Calu3 (cell line): ENCODE measurements at regions not wholly inside any gene's neighbourhood (a gene's known extent, or its start where the extent isn't known, plus 50 kb on each side); places are given as distances from the start of the nearest gene placed in this dataset.

Source experiments
- BruUV-seq: library from RNA; stranded (reverse); fragments of 400-500 nt; replicated peaks from 2 replicates; lab custom pipeline; 2021; lab: Mats Ljungman, UMichigan
- CTCF ChIA-PET: fragments of 300-600 bp; sonication (Branson Sonifier 250); formaldehyde crosslinking; loops from one replicate; lab custom pipeline; 2022; ENCODE audit warnings: antibody characterized with exemption; lab: Charles Lee
- DNase-seq: peaks from one replicate; pipeline ENCODE4 v3.0.0; 2022
- H3K27ac Mint-ChIP-seq: one replicate; pipeline ENCODE4 v1.8.0; 2022; ENCODE audit warnings: mixed read lengths; ENCODE audit not compliant: unreplicated experiment
- H3K27me3 Mint-ChIP-seq: one replicate; pipeline ENCODE4 v1.8.0; 2022; ENCODE audit warnings: mixed read lengths; ENCODE audit not compliant: unreplicated experiment
- H3K36me3 Mint-ChIP-seq: one replicate; pipeline ENCODE4 v1.8.0; 2022; ENCODE audit warnings: mild to moderate bottlenecking, moderate library complexity, mixed read lengths; ENCODE audit not compliant: insufficient read depth, unreplicated experiment
- H3K4me1 Mint-ChIP-seq: one replicate; pipeline ENCODE4 v1.8.0; 2022; ENCODE audit warnings: mild to moderate bottlenecking, low read depth, mixed read lengths; ENCODE audit not compliant: unreplicated experiment
- H3K4me3 Mint-ChIP-seq: one replicate; pipeline ENCODE4 v1.8.0; 2022; ENCODE audit warnings: mild to moderate bottlenecking, low read depth, moderate library complexity, mixed read lengths; ENCODE audit not compliant: unreplicated experiment
- H3K9me3 Mint-ChIP-seq: one replicate; pipeline ENCODE4 v1.8.0; 2022; ENCODE audit warnings: low read depth, mixed read lengths; ENCODE audit not compliant: unreplicated experiment
- CTCF ChIP-seq: fragments of 200-600 bp; IDR thresholded peaks from one replicate; pipeline ENCODE4 v1.8.0; 2022; ENCODE audit warnings: antibody characterized with exemption; ENCODE audit not compliant: unreplicated experiment
- intact Hi-C: fragments of 100-400 bp; cut with micrococcal nuclease; formaldehyde crosslinking; loops from one replicate; pipeline ENCODE4 v1.10.0; 2022; ENCODE audit not compliant: unreplicated experiment

- CTCF ChIA-PET: interaction anchor here (0.6 to 0.7 kb wide), 4 partner anchors 185 to 849 kb away, joined by 3 to 6 read pairs (median 4); no protein-coding TSS in a partner anchor
- no TSS peak for BruUV-seq
- Mint-ChIP-seq H3K9me3 (peaks cover 6% of the 10 kb centered on the region), H3K36me3 (no peaks in the 10 kb centered on the region), H3K4me1 (peaks cover 29% of the 10 kb centered on the region), H3K4me3 (no peak overlapping the region), H3K27ac (no peak overlapping the region), H3K27me3 (no peaks in the 10 kb centered on the region)
- peak; percentile 11 for DNase-seq
- intact Hi-C loops: no loop called here
- TF ChIP-seq CTCF: no peak
Observed at GRCh38 chr3:193078996-193079753, 161.5 kb upstream of the MB21D2 start.

GRCh38 chr3:193080821-193081365 is 160.1 kb upstream of the PLAAT1 start:
- Mint-ChIP-seq H3K9me3 (peaks cover 6% of the 10 kb centered on the region), H3K4me1 (peaks cover 21% of the 10 kb centered on the region), H3K36me3 (no peaks in the 10 kb centered on the region), H3K4me3 (no peak overlapping the region), H3K27me3 (no peaks in the 10 kb centered on the region), H3K27ac (no peak overlapping the region)
- intact Hi-C loops: no loop called here
- BruUV-seq: no TSS peak
- no peak for TF ChIP-seq CTCF
- CTCF ChIA-PET: interaction anchor here (0.6 kb wide), 1 partner anchor 32 kb away, joined by 3 read pairs; no protein-coding TSS in a partner anchor
- DNase-seq: no peak

GRCh38 chr3:193085655-193086054 is 155.4 kb upstream of the PLAAT1 start:
- BruUV-seq: no TSS peak
- Mint-ChIP-seq H3K27ac (no peak overlapping the region), H3K36me3 (no peaks in the 10 kb centered on the region), H3K27me3 (no peaks in the 10 kb centered on the region), H3K9me3 (peaks cover 9% of the 10 kb centered on the region), H3K4me1 (peaks cover 16% of the 10 kb centered on the region), H3K4me3 (no peak overlapping the region)
- no peak for TF ChIP-seq CTCF
- no peak for DNase-seq
- intact Hi-C loops: loop anchor here (5.0 kb wide), 1 partner anchor 42 kb away; no protein-coding TSS in a partner anchor
- CTCF ChIA-PET: no interaction called here

- peak; percentile 23 for DNase-seq
- intact Hi-C loops: loop anchor here (5.0 kb wide), 1 partner anchor 41 kb away; no protein-coding TSS in a partner anchor
- Mint-ChIP-seq H3K27ac (peak overlapping the region; percentile 12), H3K4me1 (peaks cover 16% of the 10 kb centered on the region), H3K4me3 (peak overlapping the region; percentile 27), H3K36me3 (no peaks in the 10 kb centered on the region), H3K27me3 (no peaks in the 10 kb centered on the region), H3K9me3 (peaks cover 9% of the 10 kb centered on the region)
- no TSS peak for BruUV-seq
- CTCF ChIA-PET: interaction anchor here (0.6 to 0.7 kb wide), 3 partner anchors 21 to 362 kb away, joined by 3 to 4 read pairs (median 3); no protein-coding TSS in a partner anchor
- no peak for TF ChIP-seq CTCF
Observed at GRCh38 chr3:193086681-193087080, 154.3 kb upstream of the PLAAT1 start.
